ENCODE measurements at regions not wholly inside any gene's neighbourhood (a gene's known extent, or its start where the extent isn't known, plus 50 kb on each side); places are given as distances from the start of the nearest gene placed in this dataset.

GRCh38 chr9:79176014-79176697, 395.6 kb upstream of the TLE4 start:
- TF ChIP-seq, protein P1, sequence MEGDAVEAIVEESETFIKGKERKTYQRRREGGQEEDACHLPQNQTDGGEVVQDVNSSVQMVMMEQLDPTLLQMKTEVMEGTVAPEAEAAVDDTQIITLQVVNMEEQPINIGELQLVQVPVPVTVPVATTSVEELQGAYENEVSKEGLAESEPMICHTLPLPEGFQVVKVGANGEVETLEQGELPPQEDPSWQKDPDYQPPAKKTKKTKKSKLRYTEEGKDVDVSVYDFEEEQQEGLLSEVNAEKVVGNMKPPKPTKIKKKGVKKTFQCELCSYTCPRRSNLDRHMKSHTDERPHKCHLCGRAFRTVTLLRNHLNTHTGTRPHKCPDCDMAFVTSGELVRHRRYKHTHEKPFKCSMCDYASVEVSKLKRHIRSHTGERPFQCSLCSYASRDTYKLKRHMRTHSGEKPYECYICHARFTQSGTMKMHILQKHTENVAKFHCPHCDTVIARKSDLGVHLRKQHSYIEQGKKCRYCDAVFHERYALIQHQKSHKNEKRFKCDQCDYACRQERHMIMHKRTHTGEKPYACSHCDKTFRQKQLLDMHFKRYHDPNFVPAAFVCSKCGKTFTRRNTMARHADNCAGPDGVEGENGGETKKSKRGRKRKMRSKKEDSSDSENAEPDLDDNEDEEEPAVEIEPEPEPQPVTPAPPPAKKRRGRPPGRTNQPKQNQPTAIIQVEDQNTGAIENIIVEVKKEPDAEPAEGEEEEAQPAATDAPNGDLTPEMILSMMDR (IDR thresholded peaks at IDR 0.05; ENCODE audit: borderline replicate concordance, control extremely low read depth, extremely low read depth, insufficient read depth, missing control alignments), result no peak
- in situ Hi-C loops (cut with MboI; ENCODE audit: low sequenced_read_pairs, unreplicated experiment), result no loop called here
- no peak for DNase-seq (ENCODE audit: low spot score)

DNA sequence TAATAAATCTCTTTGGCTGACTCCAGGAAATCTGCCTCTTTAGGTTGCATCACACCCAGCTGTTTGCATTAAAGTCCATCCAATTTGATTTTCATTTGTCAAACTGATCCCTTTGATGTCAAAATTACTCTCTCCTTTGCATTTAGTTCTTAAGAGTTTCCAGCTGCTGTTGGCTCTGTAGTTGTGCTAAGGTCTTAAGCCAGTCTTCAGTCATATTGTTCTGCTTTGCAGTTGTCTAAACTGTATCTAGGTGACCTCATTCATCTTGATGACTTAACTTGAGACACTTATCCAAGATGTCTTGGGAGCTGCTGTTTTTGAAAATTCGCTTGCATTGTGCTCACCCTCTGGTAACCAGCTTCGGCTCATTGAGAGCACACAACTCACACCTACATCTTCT, 386.9 kb upstream of the TLE4 start:
- TF ChIP-seq, protein P1 (IDR thresholded peaks at IDR 0.05; ENCODE audit: borderline replicate concordance, control extremely low read depth, extremely low read depth, insufficient read depth, missing control alignments), result no peak
- in situ Hi-C loops (cut with MboI; ENCODE audit: low sequenced_read_pairs, unreplicated experiment), result no loop called here
- no peak for DNase-seq (ENCODE audit: low spot score)

DNA sequence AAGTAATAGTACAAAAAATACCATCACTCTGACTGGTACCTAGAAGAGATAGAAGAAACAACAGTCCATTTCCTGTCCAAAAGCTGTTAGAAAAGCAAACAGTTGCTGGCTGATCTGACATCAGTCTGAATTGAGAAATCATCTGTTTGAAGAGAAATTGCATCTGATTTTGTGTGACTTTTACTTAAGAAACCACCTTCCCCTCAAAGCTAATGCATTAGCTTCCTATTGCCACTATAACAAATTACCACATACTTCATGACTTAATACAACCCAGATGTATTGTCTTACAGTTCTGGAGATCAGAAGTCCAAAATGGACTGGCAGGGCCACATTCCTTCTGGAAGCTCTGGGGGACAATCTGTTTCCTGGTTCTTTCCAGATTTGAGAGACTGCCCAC, 385.9 kb upstream of the TLE4 start:
- TF ChIP-seq, protein P1 (IDR thresholded peaks at IDR 0.05; ENCODE audit: borderline replicate concordance, control extremely low read depth, extremely low read depth, insufficient read depth, missing control alignments), result no peak
- no peak for DNase-seq (ENCODE audit: low spot score)
- in situ Hi-C loops (cut with MboI; ENCODE audit: low sequenced_read_pairs, unreplicated experiment), result no loop called here

DNA sequence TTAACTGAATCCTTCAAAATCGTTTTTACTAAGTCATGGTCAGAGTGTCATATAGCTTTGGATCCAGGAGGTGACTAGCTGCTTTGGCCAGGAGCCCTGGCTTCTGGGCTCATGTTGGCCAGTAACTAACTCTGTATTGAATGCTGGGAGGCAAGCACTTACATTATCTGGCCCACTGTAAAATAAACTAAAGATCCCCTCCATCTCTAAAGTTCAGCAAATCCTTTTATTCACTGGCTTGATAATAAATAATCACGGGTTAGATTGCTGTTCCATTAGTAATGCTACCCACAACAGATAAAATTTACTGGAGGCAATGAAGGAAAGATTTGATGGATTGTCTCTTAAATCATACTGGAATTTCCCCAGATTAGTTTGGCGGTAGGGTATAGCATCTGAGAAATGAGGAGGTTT, 382.2 kb upstream of the TLE4 start:
- DNase-seq (ENCODE audit: low spot score), result no peak
- TF ChIP-seq, protein P1 (IDR thresholded peaks at IDR 0.05; ENCODE audit: borderline replicate concordance, control extremely low read depth, extremely low read depth, insufficient read depth, missing control alignments), result no peak
- in situ Hi-C loops (cut with MboI; ENCODE audit: low sequenced_read_pairs, unreplicated experiment), result no loop called here

GRCh38 chr9:79193001-79193400, 378.8 kb upstream of the TLE4 start:
- DNase-seq (ENCODE audit: low spot score), result no peak
- TF ChIP-seq, protein P1 (IDR thresholded peaks at IDR 0.05; ENCODE audit: borderline replicate concordance, control extremely low read depth, extremely low read depth, insufficient read depth, missing control alignments), result no peak
- in situ Hi-C loops (cut with MboI; ENCODE audit: low sequenced_read_pairs, unreplicated experiment), result no loop called here

DNA sequence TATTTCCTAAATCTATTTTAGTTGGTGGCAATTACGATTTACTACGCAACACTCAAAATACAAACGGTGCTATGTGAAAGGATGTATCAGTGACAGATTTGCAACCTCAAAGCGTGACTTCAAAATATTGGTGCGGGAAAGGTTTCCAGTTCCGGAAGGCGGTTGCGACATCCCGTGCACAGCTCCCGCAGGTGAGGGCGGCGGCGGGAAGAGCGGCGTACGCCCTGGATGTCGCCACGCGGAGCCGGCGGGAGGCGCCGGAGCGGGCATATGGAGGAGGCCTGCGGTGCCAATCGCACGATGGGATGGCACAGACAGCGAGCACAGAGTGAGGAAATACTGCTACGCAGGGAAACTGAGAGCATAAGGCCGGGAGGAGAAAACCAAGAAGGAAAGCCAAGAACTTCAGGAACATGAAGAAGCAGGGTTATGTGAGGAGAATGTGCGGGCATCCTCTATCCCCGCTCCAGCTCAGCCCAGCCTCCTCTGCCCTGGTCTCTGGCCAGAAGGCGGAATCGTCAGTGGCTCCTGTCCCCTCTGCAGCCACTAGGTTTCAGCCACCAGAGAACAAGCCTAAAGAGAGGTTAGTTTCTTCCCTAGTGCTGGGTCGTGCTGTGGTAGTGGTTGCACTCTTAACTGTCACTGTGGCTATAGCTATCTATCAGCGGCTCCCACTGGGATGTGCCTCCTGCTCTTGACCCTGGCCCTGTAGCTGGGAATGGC, 378.1 kb upstream of the TLE4 start:
- no peak for DNase-seq (ENCODE audit: low spot score)
- in situ Hi-C loops (cut with MboI; ENCODE audit: low sequenced_read_pairs, unreplicated experiment), result no loop called here
- TF ChIP-seq, protein P1 (IDR thresholded peaks at IDR 0.05; ENCODE audit: borderline replicate concordance, control extremely low read depth, extremely low read depth, insufficient read depth, missing control alignments), result no peak
